MCF 10A (cell line): ENCODE measurements at regions not wholly inside any gene's neighbourhood (a gene's known extent, or its start where the extent isn't known, plus 50 kb on each side); places are given as distances from the start of the nearest gene placed in this dataset.

Experiments used
- BruUV-seq: library from RNA; stranded (reverse); fragments of 400-500 nt; replicated peaks from 2 replicates; lab custom pipeline; 2021; lab: Mats Ljungman, UMichigan
- CTCF ChIA-PET: fragments of 300-600 bp; sonication (Branson Sonifier 250); formaldehyde crosslinking; extraction: SDS; loops from one replicate; lab custom pipeline; 2021; ENCODE audit warnings: antibody characterized with exemption, inconsistent platforms; lab: Yijun Ruan, JAX
- POLR2A ChIA-PET: fragments of 300-600, 350-650 bp; sonication (Branson Sonifier 250); formaldehyde crosslinking; extraction: SDS; loops from one replicate; lab custom pipeline; 2020; ENCODE audit warnings: antibody characterized with exemption, inconsistent platforms; lab: Yijun Ruan, JAX
- DNase-seq: peaks from one replicate; pipeline ENCODE4 v3.0.0-alpha.2; 2018; ENCODE audit not compliant: unreplicated experiment
- H3K27ac Mint-ChIP-seq: one replicate; pipeline ENCODE4 v1.8.0; 2022; ENCODE audit warnings: mild to moderate bottlenecking, low read depth, mixed read lengths; ENCODE audit not compliant: unreplicated experiment
- H3K27me3 Mint-ChIP-seq: one replicate; pipeline ENCODE4 v1.8.0; 2022; ENCODE audit warnings: mixed read lengths; ENCODE audit not compliant: insufficient read depth, unreplicated experiment
- H3K36me3 Mint-ChIP-seq: one replicate; pipeline ENCODE4 v1.8.0; 2022; ENCODE audit warnings: mild to moderate bottlenecking, moderate library complexity, mixed read lengths; ENCODE audit not compliant: insufficient read depth, unreplicated experiment
- H3K4me1 Mint-ChIP-seq: one replicate; pipeline ENCODE4 v1.8.0; 2022; ENCODE audit warnings: mixed read lengths; ENCODE audit not compliant: insufficient read depth, unreplicated experiment
- H3K4me3 Mint-ChIP-seq: one replicate; pipeline ENCODE4 v1.8.0; 2022; ENCODE audit warnings: mild to moderate bottlenecking, moderate library complexity, mixed read lengths; ENCODE audit not compliant: unreplicated experiment
- H3K9me3 Mint-ChIP-seq: one replicate; pipeline ENCODE4 v1.8.0; 2022; ENCODE audit warnings: mixed read lengths; ENCODE audit not compliant: unreplicated experiment
- CTCF ChIP-seq: fragments of 200-600 bp; IDR thresholded peaks from one replicate; pipeline ENCODE4 v1.8.0; 2022; ENCODE audit warnings: antibody characterized with exemption, mild to moderate bottlenecking; ENCODE audit not compliant: unreplicated experiment
- intact Hi-C: fragments of 100-400 bp; cut with micrococcal nuclease; formaldehyde crosslinking; loops from 2 replicates; pipeline ENCODE4 v1.14.1; 2022

GRCh38 chr16:63216696-63217423 lies 1180.6 kb upstream of the CDH8 start:
- no peaks in the 10 kb centered on the region for H3K36me3 Mint-ChIP-seq
- POLR2A ChIA-PET, result no interaction called here
- H3K4me3 Mint-ChIP-seq, result no peak overlapping the region
- no peaks in the 10 kb centered on the region for H3K27me3 Mint-ChIP-seq
- CTCF ChIA-PET, result interaction anchor here (0.7 kb wide), 1 partner anchor 339 kb away, joined by 4 read pairs; no protein-coding TSS in a partner anchor
- no peak overlapping the region for H3K27ac Mint-ChIP-seq
- no peaks in the 10 kb centered on the region for H3K4me1 Mint-ChIP-seq
- no peak for DNase-seq
- BruUV-seq, result no TSS peak
- H3K9me3 Mint-ChIP-seq, result no peaks in the 10 kb centered on the region
- intact Hi-C loops, result no loop called here
- no peak for TF ChIP-seq CTCF

- H3K27ac Mint-ChIP-seq, result no peak overlapping the region
- CTCF ChIA-PET, result no interaction called here
- H3K4me3 Mint-ChIP-seq, result no peak overlapping the region
Measured at GRCh38 chr16:63201851-63202250, 1165.6 kb upstream of the CDH8 start.

DNA sequence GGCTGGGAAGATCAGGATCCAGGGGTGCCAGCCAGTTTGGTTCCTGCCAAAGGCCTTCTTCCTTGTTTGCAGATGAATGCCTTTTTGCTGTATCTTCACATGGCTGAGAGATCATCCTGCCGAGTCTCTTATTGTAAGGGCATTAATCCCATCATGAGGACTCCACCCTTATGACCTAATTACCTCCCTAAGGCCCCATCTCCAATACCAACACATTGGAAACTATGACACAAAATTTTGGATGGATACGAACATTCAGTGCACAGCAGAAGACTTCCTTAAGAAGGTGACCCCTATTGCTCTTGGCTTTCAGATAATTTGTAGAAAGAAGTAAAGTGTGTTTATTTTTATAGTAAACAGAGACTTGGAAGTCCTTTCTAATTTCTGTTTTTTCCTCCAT lies 1164.7 kb upstream of the CDH8 start:
- intact Hi-C loops, result no loop called here
- no peak for DNase-seq
- no TSS peak for BruUV-seq
- ChIA-PET POLR2A (no interaction called here), CTCF (no interaction called here)
- no peak overlapping the region for H3K27ac Mint-ChIP-seq
- H3K27me3 Mint-ChIP-seq, result no peaks in the 10 kb centered on the region
- no peaks in the 10 kb centered on the region for H3K36me3 Mint-ChIP-seq
- no peak overlapping the region for H3K4me3 Mint-ChIP-seq
- peaks cover 7% of the 10 kb centered on the region for H3K9me3 Mint-ChIP-seq
- TF ChIP-seq CTCF, result no peak
- H3K4me1 Mint-ChIP-seq, result no peaks in the 10 kb centered on the region

More at GRCh38 chr16:63201851-63202250, 1165.6 kb upstream of the CDH8 start:
- Mint-ChIP-seq H3K9me3 (peaks cover 7% of the 10 kb centered on the region), H3K27me3 (no peaks in the 10 kb centered on the region), H3K36me3 (no peaks in the 10 kb centered on the region), H3K4me1 (no peaks in the 10 kb centered on the region)
- no peak for TF ChIP-seq CTCF
- POLR2A ChIA-PET, result no interaction called here
- no peak for DNase-seq
- intact Hi-C loops, result no loop called here
- BruUV-seq, result no TSS peak

DNA sequence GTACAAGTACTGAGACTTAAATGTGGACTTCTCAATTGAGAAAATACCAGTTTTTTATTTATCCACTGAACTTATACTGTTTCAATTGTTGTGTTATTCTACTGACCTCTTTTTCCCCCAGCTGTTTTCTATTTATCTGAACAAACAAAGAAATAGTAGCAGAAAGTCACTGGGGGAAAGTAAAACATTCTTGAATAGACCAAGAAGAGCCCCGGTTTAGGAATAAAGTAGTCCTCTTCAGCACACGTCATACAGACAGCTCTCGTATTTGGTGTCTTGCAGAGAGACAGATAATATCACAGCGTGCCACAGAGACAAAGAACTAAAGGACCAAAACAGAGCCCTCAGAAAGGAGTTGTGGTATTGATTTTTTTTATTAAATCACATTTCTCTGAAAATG lies 1159.1 kb upstream of the CDH8 start:
- ChIA-PET POLR2A (no interaction called here), CTCF (no interaction called here)
- TF ChIP-seq CTCF, result no peak
- Mint-ChIP-seq H3K4me3 (no peak overlapping the region), H3K9me3 (peaks cover 15% of the 10 kb centered on the region), H3K27me3 (no peaks in the 10 kb centered on the region), H3K27ac (no peak overlapping the region), H3K4me1 (no peaks in the 10 kb centered on the region), H3K36me3 (no peaks in the 10 kb centered on the region)
- DNase-seq, result no peak
- no TSS peak for BruUV-seq
- intact Hi-C loops, result no loop called here
